HepG2 (cell line): ENCODE measurements at regions not wholly inside any gene's neighbourhood (a gene's known extent, or its start where the extent isn't known, plus 50 kb on each side); places are given as distances from the start of the nearest gene placed in this dataset.

ENCODE experiments used
- ATAC-seq: fragments of 200-7000 bp; cut with Tn5 transposase; 3 replicates; pipeline ENCODE4 v1.9.1; 2020; ENCODE audit warnings: mild to moderate bottlenecking, moderate library complexity
- BruUV-seq: library from RNA; stranded (reverse); fragments of 400-500 nt; replicated peaks from 2 replicates; lab custom pipeline; 2021; lab: Mats Ljungman, UMichigan
- CTCF ChIA-PET: fragments of 300-600 bp; formaldehyde crosslinking; extraction: SDS; loops from one replicate; lab custom pipeline; 2021; ENCODE audit warnings: low total read pairs, inconsistent platforms, low intra/inter-chr PET ratio; lab: Yijun Ruan, JAX
- POLR2A ChIA-PET: fragments of 350-600 bp; sonication (Branson Sonifier 250); formaldehyde crosslinking; loops from one replicate; lab custom pipeline; 2020; ENCODE audit warnings: antibody characterized with exemption, inconsistent platforms; lab: Yijun Ruan, JAX
- DNase-seq: peaks from one replicate; pipeline ENCODE4 v3.0.0-alpha.2; 2015; ENCODE audit warnings: low spot score
- FAIRE-seq: peaks from 3 replicates; lab custom pipeline; 2011; peaks lifted over from hg19 to GRCh38; lab: Jason Lieb, UNC
- H2AFZ ChIP-seq: one replicate; pipeline ENCODE4 v1.6.1; 2011; ENCODE audit warnings: low read length, inconsistent platforms
- H3K27ac ChIP-seq: fragments of 300-600 bp; 3 replicates; pipeline ENCODE4 v1.8.0; 2011; ENCODE audit warnings: mixed run types, mild to moderate bottlenecking, mixed read lengths, low read length, inconsistent platforms; ENCODE audit not compliant: insufficient read depth; ENCODE audit errors: extremely low read length
- H3K27me3 ChIP-seq, 2 experiments: fragments of 200-600 bp in 1 of 2; 2 replicates in 1 of 2; 3 replicates in 1 of 2; pipeline versions ENCODE4 v1.6.0 to v1.8.0; 2011; ENCODE audit warnings: low read length in 2 of 2, mild to moderate bottlenecking in 2 of 2, moderate library complexity in 2 of 2, inconsistent platforms in 1 of 2; ENCODE audit not compliant: insufficient read depth in 2 of 2, control insufficient read depth in 1 of 2
- H3K36me3 ChIP-seq, 2 experiments: fragments of 200-600 bp in 1 of 2; replicated peaks in 1 of 2; 2 replicates in 1 of 2; 3 replicates in 1 of 2; pipeline versions ENCODE4 v1.5.1 to v1.8.0; 2011; ENCODE audit warnings: low read length in 2 of 2, inconsistent platforms in 1 of 2; ENCODE audit not compliant: insufficient read depth in 2 of 2, control insufficient read depth in 1 of 2
- H3K4me1 ChIP-seq: 2 replicates; pipeline ENCODE4 v1.5.1; 2012; ENCODE audit warnings: low read length, inconsistent platforms; ENCODE audit not compliant: insufficient read depth
- H3K4me2 ChIP-seq: 2 replicates; pipeline ENCODE4 v1.6.0; 2011; ENCODE audit warnings: low read depth, low read length, inconsistent platforms
- H3K4me3 ChIP-seq, 3 experiments: fragments of 200-600 bp in 1 of 3; sonication (generic), shearing (Covaris generic) in 1 of 3; replicated peaks in 1 of 3; 2 replicates each; pipeline ENCODE4 v1.5.1; 2011 to 2016; ENCODE audit warnings: low read length in 3 of 3, inconsistent platforms in 2 of 3, low read depth in 2 of 3, mild to moderate bottlenecking in 2 of 3, control low read depth in 1 of 3, mixed read lengths in 1 of 3; ENCODE audit not compliant: insufficient read depth in 1 of 3
- H3K79me2 ChIP-seq: one replicate; pipeline ENCODE4 v1.6.1; 2011; ENCODE audit warnings: low read length, inconsistent platforms; ENCODE audit not compliant: insufficient read depth
- H3K9ac ChIP-seq: 2 replicates; pipeline ENCODE4 v1.6.0; 2011; ENCODE audit warnings: mild to moderate bottlenecking, low read depth, low read length, inconsistent platforms; ENCODE audit not compliant: insufficient read depth
- H3K9me3 ChIP-seq: 2 replicates; pipeline ENCODE4 v1.5.1; 2012; ENCODE audit warnings: mild to moderate bottlenecking, low read length
- H4K20me1 ChIP-seq: 2 replicates; pipeline ENCODE4 v1.6.0; 2011; ENCODE audit warnings: inconsistent platforms, mild to moderate bottlenecking, low read length, moderate library complexity; ENCODE audit not compliant: insufficient read depth
- PAWR ChIP-seq: sonication (generic); formaldehyde crosslinking; IDR thresholded peaks from 2 replicates; pipeline ENCODE4 v1.4.0; 2020; ENCODE audit warnings: missing genetic modification reagents, mild to moderate bottlenecking, borderline replicate concordance
- REL ChIP-seq: sonication (generic); formaldehyde crosslinking; conservative IDR thresholded peaks from 2 replicates; pipeline ENCODE4 v1.8.0; 2022; ENCODE audit warnings: mild to moderate bottlenecking, missing genetic modification reagents, moderate library complexity
- REPIN1 ChIP-seq: sonication (generic); formaldehyde crosslinking; IDR thresholded peaks from 2 replicates; pipeline ENCODE4 v1.8.0; 2022; ENCODE audit warnings: missing genetic modification reagents, low read depth, mild to moderate bottlenecking, borderline replicate concordance
- RFXANK ChIP-seq: IDR thresholded peaks from 2 replicates; pipeline ENCODE4 v1.6.1; 2016
- ZNF333 ChIP-seq: sonication (generic); formaldehyde crosslinking; IDR thresholded peaks from 2 replicates; pipeline ENCODE4 v1.4.0; 2020; ENCODE audit warnings: mild to moderate bottlenecking, missing genetic modification reagents, borderline replicate concordance
- ZNF773 ChIP-seq: sonication (generic); formaldehyde crosslinking; IDR thresholded peaks from 2 replicates; pipeline ENCODE4 v1.4.0; 2020; ENCODE audit warnings: missing genetic modification reagents, borderline replicate concordance
- ZNF83 ChIP-seq: sonication (generic); formaldehyde crosslinking; IDR thresholded peaks from 2 replicates; pipeline ENCODE4 v1.4.0; 2020; ENCODE audit warnings: missing genetic modification reagents, mild to moderate bottlenecking, borderline replicate concordance
- WGBS: methylation state at CpG from one replicate; pipeline ENCODE4 v1.1.6; 2017; ENCODE audit warnings: low lambda C conversion rate; 5-methylcytosine and 5-hydroxymethylcytosine counted together
- in situ Hi-C: cut with HindIII; loops from 2 replicates; pipeline ENCODE4 v1.10.0; 2017; ENCODE audit warnings: low pct_unique_long_range_greater_than_20kb; ENCODE audit not compliant: extremely low pct_ligation_motif_present
- intact Hi-C: fragments of 100-400 bp; cut with micrococcal nuclease; formaldehyde crosslinking; loops from one replicate; pipeline ENCODE4 v1.10.0; 2022; ENCODE audit not compliant: unreplicated experiment
- TF ChIP-seq, protein P1 (sequence below): sonication (generic); formaldehyde crosslinking; IDR thresholded peaks from 2 replicates; pipeline ENCODE4 v1.5.1; 2020; ENCODE audit warnings: mild to moderate bottlenecking, missing genetic modification reagents
- TF ChIP-seq, protein P2 (sequence below): fragments of 450-650 bp; IDR thresholded peaks from 2 replicates; pipeline ENCODE4 v1.6.1; 2016
- TF ChIP-seq, protein P3 (sequence below): sonication (generic); formaldehyde crosslinking; IDR thresholded peaks from 2 replicates; pipeline ENCODE4 v1.4.0; 2020; ENCODE audit warnings: low read depth, mild to moderate bottlenecking, missing genetic modification reagents
- TF ChIP-seq, protein P4 (sequence below): sonication (generic); formaldehyde crosslinking; IDR thresholded peaks from 2 replicates; pipeline ENCODE4 v1.4.0; 2020; ENCODE audit warnings: missing genetic modification reagents

DNA sequence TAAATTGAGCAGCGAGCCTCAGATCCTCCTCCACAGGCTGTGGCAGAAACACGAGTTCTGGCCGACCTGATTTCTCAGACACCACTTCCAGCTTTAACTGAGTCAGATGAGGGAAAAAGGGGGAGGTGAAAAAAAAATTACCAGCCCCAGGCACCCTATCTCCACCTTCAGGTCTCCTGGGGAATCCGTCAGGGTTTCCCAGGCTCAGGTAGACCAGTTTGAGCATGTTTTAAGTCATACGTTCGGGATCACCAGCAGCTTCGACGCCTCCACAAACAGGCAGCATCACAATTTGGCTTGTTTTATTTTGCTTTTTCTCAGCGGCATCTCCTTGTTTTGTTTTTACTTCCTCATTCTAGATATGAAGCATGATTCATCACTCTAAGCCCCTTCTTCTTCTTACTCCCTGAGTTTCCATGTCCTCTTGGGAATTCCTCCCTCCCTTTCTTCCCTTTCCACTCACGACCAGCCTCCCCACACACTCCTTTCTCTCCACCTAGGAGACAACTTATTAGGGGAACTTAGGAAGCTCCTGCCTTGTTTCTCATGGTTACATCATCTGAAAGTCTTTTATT lies 190.1 kb downstream of the ZNF621 start:
- FAIRE-seq (no peak), DNase-seq (no peak), ATAC-seq (no peak)
- Histone ChIP-seq H3K4me1 (peaks cover 4% of the 10 kb centered on the region), H3K4me3 (no peak overlapping the region), H4K20me1 (no peaks in the 10 kb centered on the region), H3K79me2 (no peaks in the 10 kb centered on the region), H3K9ac (no peak overlapping the region), H3K27ac (no peak overlapping the region), H2AFZ (no peak overlapping the region), H3K27me3 (peaks cover 0 to 12% of the 10 kb centered on the region in 2 experiments; a peak in 2 of 5 replicates), H3K36me3 (no peaks in the 10 kb centered on the region), H3K4me2 (no peak overlapping the region), H3K9me3 (no peaks in the 10 kb centered on the region)
- CTCF ChIA-PET = no interaction called here
- BruUV-seq = no TSS peak
- POLR2A ChIA-PET = no interaction called here
- TF ChIP-seq, protein P1, sequence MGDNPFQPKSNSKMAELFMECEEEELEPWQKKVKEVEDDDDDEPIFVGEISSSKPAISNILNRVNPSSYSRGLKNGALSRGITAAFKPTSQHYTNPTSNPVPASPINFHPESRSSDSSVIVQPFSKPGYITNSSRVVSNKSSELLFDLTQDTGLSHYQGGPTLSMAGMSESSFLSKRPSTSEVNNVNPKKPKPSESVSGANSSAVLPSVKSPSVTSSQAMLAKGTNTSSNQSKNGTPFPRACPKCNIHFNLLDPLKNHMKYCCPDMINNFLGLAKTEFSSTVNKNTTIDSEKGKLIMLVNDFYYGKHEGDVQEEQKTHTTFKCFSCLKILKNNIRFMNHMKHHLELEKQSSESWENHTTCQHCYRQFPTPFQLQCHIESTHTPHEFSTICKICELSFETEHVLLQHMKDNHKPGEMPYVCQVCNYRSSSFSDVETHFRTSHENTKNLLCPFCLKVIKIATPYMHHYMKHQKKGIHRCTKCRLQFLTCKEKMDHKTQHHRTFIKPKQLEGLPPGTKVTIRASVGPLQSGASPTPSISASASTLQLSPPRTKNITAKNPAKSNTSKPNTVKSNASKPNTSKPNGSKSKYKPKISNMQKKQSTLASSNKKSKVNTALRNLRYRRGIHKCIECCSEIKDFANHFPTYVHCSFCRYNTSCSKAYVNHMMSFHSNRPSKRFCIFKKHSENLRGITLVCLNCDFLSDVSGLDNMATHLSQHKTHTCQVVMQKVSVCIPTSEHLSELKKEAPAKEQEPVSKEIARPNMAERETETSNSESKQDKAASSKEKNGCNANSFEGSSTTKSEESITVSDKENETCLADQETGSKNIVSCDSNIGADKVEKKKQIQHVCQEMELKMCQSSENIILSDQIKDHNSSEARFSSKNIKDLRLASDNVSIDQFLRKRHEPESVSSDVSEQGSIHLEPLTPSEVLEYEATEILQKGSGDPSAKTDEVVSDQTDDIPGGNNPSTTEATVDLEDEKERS (CRISPR knock-in tag) = no peak
- TF ChIP-seq ZNF333 (CRISPR knock-in tag) (no peak), ZNF83 (CRISPR knock-in tag) (no peak), REPIN1 (CRISPR knock-in tag) (no peak), REL (CRISPR knock-in tag) (no peak), ZNF773 (no peak), PAWR (no peak), RFXANK (CRISPR knock-in tag) (no peak)
- TF ChIP-seq, protein P2, sequence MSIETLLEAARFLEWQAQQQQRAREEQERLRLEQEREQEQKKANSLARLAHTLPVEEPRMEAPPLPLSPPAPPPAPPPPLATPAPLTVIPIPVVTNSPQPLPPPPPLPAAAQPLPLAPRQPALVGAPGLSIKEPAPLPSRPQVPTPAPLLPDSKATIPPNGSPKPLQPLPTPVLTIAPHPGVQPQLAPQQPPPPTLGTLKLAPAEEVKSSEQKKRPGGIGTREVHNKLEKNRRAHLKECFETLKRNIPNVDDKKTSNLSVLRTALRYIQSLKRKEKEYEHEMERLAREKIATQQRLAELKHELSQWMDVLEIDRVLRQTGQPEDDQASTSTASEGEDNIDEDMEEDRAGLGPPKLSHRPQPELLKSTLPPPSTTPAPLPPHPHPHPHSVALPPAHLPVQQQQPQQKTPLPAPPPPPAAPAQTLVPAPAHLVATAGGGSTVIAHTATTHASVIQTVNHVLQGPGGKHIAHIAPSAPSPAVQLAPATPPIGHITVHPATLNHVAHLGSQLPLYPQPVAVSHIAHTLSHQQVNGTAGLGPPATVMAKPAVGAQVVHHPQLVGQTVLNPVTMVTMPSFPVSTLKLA = no peak
- TF ChIP-seq, protein P3, sequence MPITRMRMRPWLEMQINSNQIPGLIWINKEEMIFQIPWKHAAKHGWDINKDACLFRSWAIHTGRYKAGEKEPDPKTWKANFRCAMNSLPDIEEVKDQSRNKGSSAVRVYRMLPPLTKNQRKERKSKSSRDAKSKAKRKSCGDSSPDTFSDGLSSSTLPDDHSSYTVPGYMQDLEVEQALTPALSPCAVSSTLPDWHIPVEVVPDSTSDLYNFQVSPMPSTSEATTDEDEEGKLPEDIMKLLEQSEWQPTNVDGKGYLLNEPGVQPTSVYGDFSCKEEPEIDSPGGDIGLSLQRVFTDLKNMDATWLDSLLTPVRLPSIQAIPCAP (CRISPR knock-in tag) = no peak
- TF ChIP-seq, protein P4, sequence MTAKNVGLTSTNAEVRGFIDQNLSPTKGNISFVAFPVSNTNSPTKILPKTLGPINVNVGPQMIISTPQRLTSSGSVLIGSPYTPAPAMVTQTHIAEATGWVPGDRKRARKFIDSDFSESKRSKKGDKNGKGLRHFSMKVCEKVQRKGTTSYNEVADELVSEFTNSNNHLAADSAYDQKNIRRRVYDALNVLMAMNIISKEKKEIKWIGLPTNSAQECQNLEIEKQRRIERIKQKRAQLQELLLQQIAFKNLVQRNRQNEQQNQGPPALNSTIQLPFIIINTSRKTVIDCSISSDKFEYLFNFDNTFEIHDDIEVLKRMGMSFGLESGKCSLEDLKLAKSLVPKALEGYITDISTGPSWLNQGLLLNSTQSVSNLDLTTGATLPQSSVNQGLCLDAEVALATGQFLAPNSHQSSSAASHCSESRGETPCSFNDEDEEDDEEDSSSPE (CRISPR knock-in tag) = no peak
- in situ Hi-C loops = no loop called here
- intact Hi-C loops = no loop called here
- WGBS = 36% methylated on average over 10 of the region's 10 CpGs
